ENCODE measurements at regions not wholly inside any gene's neighbourhood (a gene's known extent, or its start where the extent isn't known, plus 50 kb on each side); places are given as distances from the start of the nearest gene placed in this dataset.

DNA sequence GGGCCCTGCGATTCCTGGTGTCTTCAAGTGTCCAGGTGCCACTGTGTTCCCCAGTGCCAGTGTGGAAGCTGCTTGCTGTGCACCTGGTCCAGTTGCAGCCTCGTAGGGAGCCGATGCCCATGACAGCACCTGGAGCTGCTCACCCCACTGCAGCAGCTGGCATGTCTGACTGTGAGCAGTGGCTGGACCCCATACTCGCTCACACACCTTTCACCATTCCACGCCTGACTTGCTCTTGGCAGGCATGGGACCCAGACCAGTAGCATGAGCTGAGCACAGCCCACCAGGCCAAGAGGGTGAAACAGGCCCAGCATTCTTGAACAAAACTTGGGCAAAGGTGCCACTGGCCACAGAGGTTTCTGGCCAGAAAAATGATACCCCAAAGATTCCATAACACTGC is 124.5 kb upstream of the THY1 start:
- no peaks in the 10 kb centered on the region for H3K4me1 ChIP-seq
- intact Hi-C loops (cut with DNase I), result no loop called here
- DNase-seq (ENCODE audit: extremely low spot score in 2 of 2), result no peak
- no peak overlapping the region for H3K27ac ChIP-seq
- no peaks in the 10 kb centered on the region for H3K36me3 ChIP-seq
- no peaks in the 10 kb centered on the region for H3K27me3 ChIP-seq
- no peaks in the 10 kb centered on the region for H3K9me3 ChIP-seq
- no peak overlapping the region for H3K4me3 ChIP-seq
- TF ChIP-seq CTCF (IDR thresholded peaks at IDR 0.05) (no peak), POLR2A (IDR thresholded peaks at IDR 0.05) (no peak), POLR2AphosphoS5 (IDR thresholded peaks at IDR 0.05; ENCODE audit: insufficient read depth in 1 of 2, low read depth in 1 of 2) (no peak)

GRCh38 chr11:119545978-119546915 is 123.3 kb upstream of the THY1 start:
- peak; percentile 64 to 81 for DNase-seq (ENCODE audit: extremely low spot score in 2 of 2)
- no peaks in the 10 kb centered on the region for H3K36me3 ChIP-seq
- no peaks in the 10 kb centered on the region for H3K9me3 ChIP-seq
- no peak overlapping the region for H3K4me3 ChIP-seq
- no peaks in the 10 kb centered on the region for H3K4me1 ChIP-seq
- H3K27me3 ChIP-seq, result no peaks in the 10 kb centered on the region
- H3K27ac ChIP-seq, result no peak overlapping the region
- TF ChIP-seq POLR2A (IDR thresholded peaks at IDR 0.05) (no peak), CTCF (IDR thresholded peaks at IDR 0.05) (no peak), POLR2AphosphoS5 (IDR thresholded peaks at IDR 0.05; ENCODE audit: insufficient read depth in 1 of 2, low read depth in 1 of 2) (no peak)
- intact Hi-C loops (cut with DNase I), result no loop called here

- Histone ChIP-seq H3K9me3 (no peaks in the 10 kb centered on the region), H3K4me1 (no peaks in the 10 kb centered on the region), H3K27me3 (no peaks in the 10 kb centered on the region), H3K27ac (no peak overlapping the region), H3K36me3 (no peaks in the 10 kb centered on the region), H3K4me3 (no peak overlapping the region)
- TF ChIP-seq CTCF (IDR thresholded peaks at IDR 0.05), result no peak
- no peak for TF ChIP-seq POLR2AphosphoS5 (IDR thresholded peaks at IDR 0.05; ENCODE audit: insufficient read depth in 1 of 2, low read depth in 1 of 2)
- no peak for TF ChIP-seq POLR2A (IDR thresholded peaks at IDR 0.05)
- DNase-seq (ENCODE audit: extremely low spot score in 2 of 2), result peak in 1 of 2 donors; percentile 74
- intact Hi-C loops (cut with DNase I), result no loop called here
These were observed 117.6 kb upstream of the THY1 start for GRCh38 chr11:119540370-119541125.

- intact Hi-C loops (cut with DNase I), result no loop called here
- DNase-seq (ENCODE audit: extremely low spot score in 2 of 2), result no peak
- TF ChIP-seq POLR2A (IDR thresholded peaks at IDR 0.05) (no peak), CTCF (IDR thresholded peaks at IDR 0.05) (no peak), POLR2AphosphoS5 (IDR thresholded peaks at IDR 0.05; ENCODE audit: insufficient read depth in 1 of 2, low read depth in 1 of 2) (no peak)
- H3K27ac ChIP-seq, result no peak overlapping the region
- H3K27me3 ChIP-seq, result no peaks in the 10 kb centered on the region
- H3K9me3 ChIP-seq, result no peaks in the 10 kb centered on the region
- H3K4me3 ChIP-seq, result no peak overlapping the region
- H3K36me3 ChIP-seq, result no peaks in the 10 kb centered on the region
- H3K4me1 ChIP-seq, result no peaks in the 10 kb centered on the region
These were observed 116.6 kb upstream of the THY1 start for GRCh38 chr11:119539583-119539982.
